Muscle of leg (tissue), 3 donors: ENCODE measurements at regions not wholly inside any gene's neighbourhood (a gene's known extent, or its start where the extent isn't known, plus 50 kb on each side); places are given as distances from the start of the nearest gene placed in this dataset.
"Not testable (repeated sequence)": the region's sequence is repeated elsewhere in the genome, so short reads cannot be mapped to it uniquely, and the experiment has no call there.

Source experiments
- DNase-seq: peaks from one replicate; pipeline ENCODE4 v3.0.0; 2013
- H3K27ac ChIP-seq: one replicate; pipeline ENCODE4 v1.5.1; 2013; ENCODE audit warnings: mild to moderate bottlenecking, low read length, control low read depth
- H3K27me3 ChIP-seq: one replicate; pipeline ENCODE4 v1.6.1; 2013; ENCODE audit warnings: low read length; ENCODE audit not compliant: control insufficient read depth, insufficient read depth
- H3K36me3 ChIP-seq: one replicate; pipeline ENCODE4 v1.6.1; 2013; ENCODE audit warnings: low read length; ENCODE audit not compliant: control insufficient read depth, insufficient read depth
- H3K4me1 ChIP-seq: one replicate; pipeline ENCODE4 v1.6.1; 2013; ENCODE audit warnings: low read length; ENCODE audit not compliant: control insufficient read depth, insufficient read depth
- H3K4me3 ChIP-seq: one replicate; pipeline ENCODE4 v1.5.1; 2013; ENCODE audit warnings: low read length, control low read depth
- H3K9me3 ChIP-seq: replicated peaks from 2 replicates; pipeline ENCODE4 v1.6.1; 2013; ENCODE audit warnings: low read depth, low read length; ENCODE audit not compliant: control insufficient read depth
- WGBS: methylation state at CpG from one replicate; pipeline ENCODE4 v1.1.5; 2013; ENCODE audit warnings: missing lambda C conversion rate; ENCODE audit not compliant: insufficient coverage; 5-methylcytosine and 5-hydroxymethylcytosine counted together

DNA sequence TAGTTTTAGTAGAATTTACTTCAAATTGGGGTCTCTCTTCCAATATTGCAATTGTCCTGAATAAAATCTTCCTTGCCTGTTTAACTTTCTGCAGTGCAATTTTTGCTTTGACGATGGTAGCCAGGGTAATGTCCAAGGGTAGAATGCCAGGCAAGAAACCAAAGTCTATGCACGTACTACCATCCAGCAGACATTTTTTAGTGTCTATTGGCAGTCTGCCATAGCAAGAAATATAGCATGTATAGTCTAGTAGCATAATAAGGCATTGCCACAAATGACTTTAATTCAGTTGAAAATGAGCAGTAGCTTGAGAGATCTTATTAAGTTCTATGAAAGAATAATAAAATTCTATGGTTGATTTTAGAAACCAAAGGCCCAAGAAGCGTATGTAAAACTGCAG, 62.3 kb upstream of the KCNQ5 start:
- no peak for DNase-seq
- H3K4me1 ChIP-seq, result peaks cover 9% of the 10 kb centered on the region
- no peaks in the 10 kb centered on the region for H3K36me3 ChIP-seq
- H3K27ac ChIP-seq, result no peak overlapping the region
- H3K27me3 ChIP-seq, result no peaks in the 10 kb centered on the region
- H3K9me3 ChIP-seq, result no peaks in the 10 kb centered on the region
- WGBS, result 75% methylated on average over 1 of the region's 3 CpGs
- H3K4me3 ChIP-seq, result no peak overlapping the region

DNA sequence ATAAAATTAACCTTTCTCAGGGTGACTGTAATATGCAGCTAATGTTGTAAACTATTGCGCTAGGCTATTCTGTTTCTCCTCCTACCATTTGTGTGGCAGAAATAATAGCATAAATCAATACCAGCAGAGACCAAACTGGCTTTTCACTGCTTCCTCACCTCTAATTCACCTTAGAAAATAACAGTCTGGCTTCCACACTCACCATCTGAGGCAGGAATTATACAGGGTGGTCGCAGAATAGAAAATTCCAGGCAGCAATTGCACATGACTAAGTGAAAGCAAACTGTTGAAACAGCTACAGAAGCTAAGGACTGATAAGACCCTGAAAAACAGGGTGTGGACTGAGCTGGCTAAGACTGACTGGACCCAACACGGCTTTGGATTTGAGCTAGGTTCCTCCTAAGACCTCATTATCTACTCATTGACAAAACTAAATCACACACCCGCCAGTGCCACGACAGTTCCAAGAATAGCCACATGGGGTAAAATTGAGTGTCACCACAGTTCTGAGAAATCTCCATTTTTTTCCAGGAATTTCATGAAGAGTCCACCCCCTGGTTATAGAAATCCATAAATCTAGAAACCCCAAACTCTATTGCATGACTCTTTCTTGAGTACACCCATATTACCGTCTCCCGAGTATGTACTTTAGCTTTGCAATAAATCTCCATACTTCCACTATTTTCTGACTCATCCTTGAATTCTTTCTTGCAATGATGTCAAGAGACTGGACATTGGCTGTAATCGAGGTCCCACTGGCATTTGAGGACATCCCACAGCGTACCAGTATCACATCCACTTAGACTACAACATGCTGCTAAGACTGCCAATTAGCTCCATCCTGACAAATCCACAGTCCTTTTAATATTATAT, 60.9 kb upstream of the KCNQ5 start:
- no peak for DNase-seq
- Histone ChIP-seq H3K9me3 (no peaks in the 10 kb centered on the region), H3K4me1 (no peaks in the 10 kb centered on the region), H3K27me3 (no peaks in the 10 kb centered on the region), H3K36me3 (no peaks in the 10 kb centered on the region), H3K27ac (no peak overlapping the region), H3K4me3 (no peak overlapping the region)
- WGBS, result 81% methylated on average over 7 of the region's 9 CpGs

DNA sequence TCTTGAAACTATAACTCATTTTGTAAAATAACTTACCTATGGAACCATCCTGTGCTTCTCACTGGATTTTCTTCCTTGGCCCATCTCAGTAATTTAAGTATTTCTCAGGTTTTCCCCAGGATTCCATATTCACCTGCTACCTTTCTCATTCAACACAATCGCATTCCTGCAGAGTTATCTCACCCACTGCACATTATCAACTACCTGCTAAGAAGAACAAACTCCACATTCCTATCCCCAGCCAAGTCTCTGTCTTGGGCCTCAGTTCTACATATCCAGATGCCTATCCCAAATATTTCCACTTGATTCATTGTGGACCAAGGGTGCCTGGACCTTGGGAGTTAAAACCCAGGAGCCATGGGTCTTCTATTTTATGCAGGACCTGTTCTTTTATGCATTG, 60.2 kb upstream of the KCNQ5 start:
- H3K27me3 ChIP-seq, result no peaks in the 10 kb centered on the region
- no peak for DNase-seq
- no peaks in the 10 kb centered on the region for H3K9me3 ChIP-seq
- WGBS, result 80% methylated on average over 1 of the region's 1 CpG
- no peaks in the 10 kb centered on the region for H3K36me3 ChIP-seq
- H3K4me1 ChIP-seq, result no peaks in the 10 kb centered on the region
- H3K27ac ChIP-seq, result no peak overlapping the region
- no peak overlapping the region for H3K4me3 ChIP-seq

DNA sequence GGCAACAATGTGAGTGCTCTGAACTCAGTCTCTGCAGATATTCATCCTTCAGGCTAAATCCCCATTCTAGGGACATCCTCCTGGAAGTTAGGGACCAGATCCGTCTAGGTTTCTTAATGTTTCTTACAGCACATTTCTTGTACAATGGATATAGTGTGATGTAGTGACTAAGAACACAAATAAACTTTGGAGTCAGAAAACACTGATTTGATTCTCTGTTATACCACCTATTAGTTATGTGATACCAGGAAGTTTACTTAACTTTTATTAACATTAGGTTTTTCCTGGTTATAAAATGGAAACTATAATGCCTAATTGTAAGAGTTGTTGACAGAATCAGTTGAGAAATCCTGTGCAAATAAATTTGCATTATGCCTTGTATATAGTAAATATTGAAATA, 57.6 kb upstream of the KCNQ5 start:
- WGBS, result no CpG with 5 or more reads among the region's 1 CpG
- H3K4me3 ChIP-seq, result no peak overlapping the region
- no peaks in the 10 kb centered on the region for H3K4me1 ChIP-seq
- DNase-seq, result no peak
- no peak overlapping the region for H3K27ac ChIP-seq
- H3K27me3 ChIP-seq, result no peaks in the 10 kb centered on the region
- peaks cover 2% of the 10 kb centered on the region for H3K9me3 ChIP-seq
- H3K36me3 ChIP-seq, result no peaks in the 10 kb centered on the region

DNA sequence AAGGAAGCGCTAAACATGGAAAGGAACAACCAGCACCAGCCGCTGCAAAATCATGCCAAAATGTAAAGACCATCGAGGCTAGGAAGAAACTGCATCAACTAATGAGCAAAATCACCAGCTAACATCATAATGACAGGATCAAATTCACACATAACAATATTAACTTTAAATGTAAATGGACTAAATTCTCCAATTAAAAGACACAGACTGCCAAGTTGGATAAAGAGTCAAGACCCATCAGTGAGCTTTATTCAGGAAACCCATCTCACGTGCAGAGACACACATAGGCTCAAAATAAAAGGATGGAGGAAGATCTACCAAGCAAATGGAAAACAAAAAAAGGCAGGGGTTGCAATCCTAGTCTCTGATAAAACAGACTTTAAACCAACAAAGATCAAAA, 49.9 kb upstream of the KCNQ5 start:
- WGBS, result no CpG with 5 or more reads among the region's 4 CpGs
- DNase-seq, H3K36me3 ChIP-seq, H3K27ac ChIP-seq, H3K4me3 ChIP-seq, H3K9me3 ChIP-seq, H3K27me3 ChIP-seq, H3K4me1 ChIP-seq: not testable (repeated sequence)
